ENCODE measurements at regions not wholly inside any gene's neighbourhood (a gene's known extent, or its start where the extent isn't known, plus 50 kb on each side); places are given as distances from the start of the nearest gene placed in this dataset.

DNA sequence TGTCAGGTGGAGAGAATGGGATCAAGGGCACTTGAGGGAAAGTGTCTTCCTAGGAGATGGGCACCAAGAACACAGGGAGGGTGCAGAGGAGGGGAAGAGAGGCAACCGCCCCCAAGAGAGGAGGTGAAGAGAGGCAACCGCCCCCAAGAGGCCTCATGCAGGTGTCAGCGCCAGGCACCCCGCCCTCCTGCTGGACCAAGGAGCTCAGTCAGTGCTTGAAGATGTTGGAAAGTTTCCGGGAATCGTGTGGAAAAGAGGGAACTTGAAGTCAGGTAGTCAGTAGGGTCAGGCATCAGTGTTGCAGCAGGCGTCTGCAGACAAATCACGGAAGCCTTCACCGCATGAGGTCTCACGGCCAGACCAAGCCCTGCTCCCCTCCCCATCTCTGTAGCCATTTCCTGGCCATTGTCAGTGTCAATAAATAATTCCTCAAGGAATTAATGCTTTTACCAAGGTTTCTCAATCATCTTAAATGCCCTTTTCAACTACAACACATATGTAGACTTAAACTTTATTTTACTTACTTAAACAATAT is 353.1 kb downstream of the EIPR1 start:
- Histone ChIP-seq H4K8ac (ENCODE audit: low read depth, low read length) (no peak overlapping the region), H3K4me2 (ENCODE audit: low read length) (no peak overlapping the region), H2BK5ac (ENCODE audit: low read length) (no peak overlapping the region), H3K4me3 (ENCODE audit: low read length) (no peak overlapping the region), H2AK5ac (ENCODE audit: low read length) (no peak overlapping the region), H3K9ac (ENCODE audit: low read length) (no peak overlapping the region), H3K79me1 (ENCODE audit: low read length) (no peaks in the 10 kb centered on the region), H3K18ac (ENCODE audit: low read length) (no peak overlapping the region), H3K27ac (ENCODE audit: low read depth, low read length) (no peak overlapping the region), H2BK15ac (replicated peaks; ENCODE audit: low read depth) (no peak overlapping the region), H3K36me3 (ENCODE audit: control insufficient read depth, insufficient read depth, low read length) (no peaks in the 10 kb centered on the region), H4K5ac (ENCODE audit: low read length) (no peak overlapping the region), H3K27me3 (ENCODE audit: insufficient read depth, low read length, poor library complexity) (no peaks in the 10 kb centered on the region), H2BK120ac (ENCODE audit: low read depth, low read length) (no peak overlapping the region), H3K4me1 (ENCODE audit: control insufficient read depth, low read depth, low read length) (no peaks in the 10 kb centered on the region), H3K23ac (ENCODE audit: low read length) (no peak overlapping the region), H3K56ac (ENCODE audit: low read length) (no peak overlapping the region), H3K4ac (ENCODE audit: low read depth, low read length) (no peak overlapping the region), H3K79me2 (ENCODE audit: control insufficient read depth, insufficient read depth, low read length) (no peaks in the 10 kb centered on the region)
- WGBS (ENCODE audit: extremely low coverage, insufficient coverage, low lambda C conversion rate): no CpG with 5 or more reads among the region's 10 CpGs
- DNase-seq: peak; percentile 39

DNA sequence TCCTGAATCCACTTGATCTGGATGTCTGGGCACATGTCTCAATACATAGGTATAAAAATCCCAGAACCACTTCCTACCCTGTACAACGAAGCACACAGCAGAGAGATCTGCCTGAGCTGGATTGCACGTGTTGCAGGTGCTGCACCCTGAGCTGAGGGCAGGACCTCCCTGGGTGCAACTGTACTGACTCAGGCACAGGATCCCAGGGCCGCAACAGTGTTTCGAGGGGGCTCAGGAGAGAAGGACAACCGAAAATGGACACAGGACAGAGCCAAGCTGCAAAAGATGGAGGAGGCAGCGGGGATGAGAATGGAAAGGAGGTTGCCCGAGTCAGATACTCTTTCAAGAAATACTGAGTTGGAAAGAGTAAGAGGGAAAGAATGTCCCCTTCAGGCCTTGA is 354.1 kb downstream of the EIPR1 start:
- Histone ChIP-seq H3K18ac (ENCODE audit: low read length) (no peak overlapping the region), H2AK5ac (ENCODE audit: low read length) (no peak overlapping the region), H4K5ac (ENCODE audit: low read length) (no peak overlapping the region), H3K4me3 (ENCODE audit: low read length) (no peak overlapping the region), H3K9ac (ENCODE audit: low read length) (no peak overlapping the region), H3K4ac (ENCODE audit: low read depth, low read length) (no peak overlapping the region), H2BK120ac (ENCODE audit: low read depth, low read length) (no peak overlapping the region), H4K8ac (ENCODE audit: low read depth, low read length) (no peak overlapping the region), H3K79me1 (ENCODE audit: low read length) (no peaks in the 10 kb centered on the region), H3K36me3 (ENCODE audit: control insufficient read depth, insufficient read depth, low read length) (no peaks in the 10 kb centered on the region), H3K27ac (ENCODE audit: low read depth, low read length) (no peak overlapping the region), H2BK5ac (ENCODE audit: low read length) (no peak overlapping the region), H2BK15ac (replicated peaks; ENCODE audit: low read depth) (no peak overlapping the region), H3K79me2 (ENCODE audit: control insufficient read depth, insufficient read depth, low read length) (no peaks in the 10 kb centered on the region), H3K27me3 (ENCODE audit: insufficient read depth, low read length, poor library complexity) (no peaks in the 10 kb centered on the region), H3K23ac (ENCODE audit: low read length) (no peak overlapping the region), H3K4me2 (ENCODE audit: low read length) (no peak overlapping the region), H3K4me1 (ENCODE audit: control insufficient read depth, low read depth, low read length) (no peaks in the 10 kb centered on the region), H3K56ac (ENCODE audit: low read length) (no peak overlapping the region)
- WGBS (ENCODE audit: extremely low coverage, insufficient coverage, low lambda C conversion rate): no CpG with 5 or more reads among the region's 7 CpGs
- no peak for DNase-seq

DNA sequence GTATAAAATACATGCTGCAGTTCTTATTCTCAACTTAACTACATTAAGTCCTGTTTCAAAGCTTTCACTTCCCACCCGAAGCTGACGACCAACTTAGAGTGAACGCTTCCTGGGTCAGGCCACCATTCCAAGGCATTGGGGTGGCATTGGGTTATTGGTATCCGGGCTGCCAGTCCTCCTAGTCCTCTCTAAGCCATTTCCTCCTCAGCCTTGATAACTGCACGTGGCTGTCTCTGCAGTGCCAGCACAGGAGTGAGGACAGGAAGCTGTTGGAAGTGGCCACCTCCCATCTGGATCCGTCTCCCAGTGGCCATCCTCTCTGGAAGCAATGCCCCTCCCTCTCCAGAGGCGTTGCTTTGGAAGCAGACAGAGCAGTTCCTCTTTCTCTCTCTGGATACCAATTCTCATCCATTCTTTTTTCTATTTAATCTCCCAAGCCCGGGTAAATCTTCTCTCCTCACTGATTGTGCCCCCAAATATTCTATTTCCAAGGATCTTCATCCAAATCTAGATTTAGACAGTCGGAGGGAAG is 354.7 kb downstream of the EIPR1 start:
- H3K79me1 ChIP-seq (ENCODE audit: low read length): no peaks in the 10 kb centered on the region
- no peaks in the 10 kb centered on the region for H3K4me1 ChIP-seq (ENCODE audit: control insufficient read depth, low read depth, low read length)
- H2BK5ac ChIP-seq (ENCODE audit: low read length): no peak overlapping the region
- H4K5ac ChIP-seq (ENCODE audit: low read length): no peak overlapping the region
- H2AK5ac ChIP-seq (ENCODE audit: low read length): no peak overlapping the region
- H3K56ac ChIP-seq (ENCODE audit: low read length): no peak overlapping the region
- H4K8ac ChIP-seq (ENCODE audit: low read depth, low read length): no peak overlapping the region
- no peaks in the 10 kb centered on the region for H3K36me3 ChIP-seq (ENCODE audit: control insufficient read depth, insufficient read depth, low read length)
- no peak for DNase-seq
- no peak overlapping the region for H2BK120ac ChIP-seq (ENCODE audit: low read depth, low read length)
- WGBS (ENCODE audit: extremely low coverage, insufficient coverage, low lambda C conversion rate): no CpG with 5 or more reads among the region's 9 CpGs
- H3K4ac ChIP-seq (ENCODE audit: low read depth, low read length): no peak overlapping the region
- no peaks in the 10 kb centered on the region for H3K27me3 ChIP-seq (ENCODE audit: insufficient read depth, low read length, poor library complexity)
- no peak overlapping the region for H3K9ac ChIP-seq (ENCODE audit: low read length)
- H3K4me2 ChIP-seq (ENCODE audit: low read length): no peak overlapping the region
- no peak overlapping the region for H3K27ac ChIP-seq (ENCODE audit: low read depth, low read length)
- H2BK15ac ChIP-seq (replicated peaks; ENCODE audit: low read depth): no peak overlapping the region
- H3K18ac ChIP-seq (ENCODE audit: low read length): no peak overlapping the region
- no peak overlapping the region for H3K4me3 ChIP-seq (ENCODE audit: low read length)
- no peaks in the 10 kb centered on the region for H3K79me2 ChIP-seq (ENCODE audit: control insufficient read depth, insufficient read depth, low read length)
- no peak overlapping the region for H3K23ac ChIP-seq (ENCODE audit: low read length)

GRCh38 chr2:3021720-3022119 is 355.9 kb downstream of the EIPR1 start:
- Histone ChIP-seq H3K4me1 (ENCODE audit: control insufficient read depth, low read depth, low read length) (no peaks in the 10 kb centered on the region), H3K36me3 (ENCODE audit: control insufficient read depth, insufficient read depth, low read length) (no peaks in the 10 kb centered on the region), H3K9ac (ENCODE audit: low read length) (no peak overlapping the region), H3K27me3 (ENCODE audit: insufficient read depth, low read length, poor library complexity) (no peaks in the 10 kb centered on the region), H2BK15ac (replicated peaks; ENCODE audit: low read depth) (no peak overlapping the region), H4K8ac (ENCODE audit: low read depth, low read length) (no peak overlapping the region), H2BK120ac (ENCODE audit: low read depth, low read length) (no peak overlapping the region), H3K56ac (ENCODE audit: low read length) (no peak overlapping the region), H3K4me2 (ENCODE audit: low read length) (no peak overlapping the region), H3K79me1 (ENCODE audit: low read length) (no peaks in the 10 kb centered on the region), H2BK5ac (ENCODE audit: low read length) (no peak overlapping the region), H3K79me2 (ENCODE audit: control insufficient read depth, insufficient read depth, low read length) (no peaks in the 10 kb centered on the region), H3K27ac (ENCODE audit: low read depth, low read length) (no peak overlapping the region), H4K5ac (ENCODE audit: low read length) (no peak overlapping the region), H3K18ac (ENCODE audit: low read length) (no peak overlapping the region), H3K4me3 (ENCODE audit: low read length) (no peak overlapping the region), H2AK5ac (ENCODE audit: low read length) (no peak overlapping the region), H3K23ac (ENCODE audit: low read length) (no peak overlapping the region), H3K4ac (ENCODE audit: low read depth, low read length) (no peak overlapping the region)
- no CpG with 5 or more reads among the region's 8 CpGs for WGBS (ENCODE audit: extremely low coverage, insufficient coverage, low lambda C conversion rate)
- DNase-seq: no peak

- no peaks in the 10 kb centered on the region for H3K79me2 ChIP-seq (ENCODE audit: control insufficient read depth, insufficient read depth, low read length)
- no peak overlapping the region for H3K18ac ChIP-seq (ENCODE audit: low read length)
- no peak overlapping the region for H4K5ac ChIP-seq (ENCODE audit: low read length)
- no peaks in the 10 kb centered on the region for H3K4me1 ChIP-seq (ENCODE audit: control insufficient read depth, low read depth, low read length)
- no peak overlapping the region for H3K4me3 ChIP-seq (ENCODE audit: low read length)
- no peak overlapping the region for H3K4ac ChIP-seq (ENCODE audit: low read depth, low read length)
- no peak overlapping the region for H2AK5ac ChIP-seq (ENCODE audit: low read length)
- H2BK5ac ChIP-seq (ENCODE audit: low read length): no peak overlapping the region
- no peak overlapping the region for H3K23ac ChIP-seq (ENCODE audit: low read length)
- no peak overlapping the region for H3K56ac ChIP-seq (ENCODE audit: low read length)
- no peaks in the 10 kb centered on the region for H3K36me3 ChIP-seq (ENCODE audit: control insufficient read depth, insufficient read depth, low read length)
- no peak overlapping the region for H4K8ac ChIP-seq (ENCODE audit: low read depth, low read length)
- H3K27me3 ChIP-seq (ENCODE audit: insufficient read depth, low read length, poor library complexity): no peaks in the 10 kb centered on the region
- no peaks in the 10 kb centered on the region for H3K79me1 ChIP-seq (ENCODE audit: low read length)
- no peak overlapping the region for H3K4me2 ChIP-seq (ENCODE audit: low read length)
- no peak for DNase-seq
- no CpG with 5 or more reads among the region's 4 CpGs for WGBS (ENCODE audit: extremely low coverage, insufficient coverage, low lambda C conversion rate)
- H3K27ac ChIP-seq (ENCODE audit: low read depth, low read length): no peak overlapping the region
- no peak overlapping the region for H2BK15ac ChIP-seq (replicated peaks; ENCODE audit: low read depth)
- no peak overlapping the region for H2BK120ac ChIP-seq (ENCODE audit: low read depth, low read length)
- H3K9ac ChIP-seq (ENCODE audit: low read length): no peak overlapping the region
These were observed 367.6 kb downstream of the EIPR1 start for GRCh38 chr2:3010001-3010400.

DNA sequence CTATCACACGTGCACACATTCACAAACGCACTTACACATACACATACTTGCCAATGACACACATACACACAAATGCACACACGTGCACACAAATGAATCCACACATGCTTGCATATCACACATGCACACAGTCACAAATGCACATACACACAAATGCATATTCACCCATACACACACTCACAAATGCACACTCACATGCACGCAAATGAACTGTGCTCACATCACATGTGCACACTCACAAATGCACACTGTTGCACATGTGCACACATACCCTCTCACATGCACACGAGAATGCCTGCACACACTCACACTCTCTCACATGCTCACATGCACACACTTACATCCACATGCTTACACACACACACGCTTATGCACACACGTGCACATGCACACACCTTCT is 368.1 kb downstream of the EIPR1 start:
- Histone ChIP-seq H3K79me2 (ENCODE audit: control insufficient read depth, insufficient read depth, low read length) (no peaks in the 10 kb centered on the region), H3K4ac (ENCODE audit: low read depth, low read length) (no peak overlapping the region), H3K4me1 (ENCODE audit: control insufficient read depth, low read depth, low read length) (no peaks in the 10 kb centered on the region), H3K56ac (ENCODE audit: low read length) (no peak overlapping the region), H3K79me1 (ENCODE audit: low read length) (no peaks in the 10 kb centered on the region), H2BK5ac (ENCODE audit: low read length) (no peak overlapping the region), H3K18ac (ENCODE audit: low read length) (no peak overlapping the region), H3K9ac (ENCODE audit: low read length) (no peak overlapping the region), H2AK5ac (ENCODE audit: low read length) (no peak overlapping the region), H4K8ac (ENCODE audit: low read depth, low read length) (no peak overlapping the region), H3K36me3 (ENCODE audit: control insufficient read depth, insufficient read depth, low read length) (no peaks in the 10 kb centered on the region), H4K5ac (ENCODE audit: low read length) (no peak overlapping the region), H3K4me2 (ENCODE audit: low read length) (no peak overlapping the region), H3K4me3 (ENCODE audit: low read length) (no peak overlapping the region), H2BK15ac (replicated peaks; ENCODE audit: low read depth) (no peak overlapping the region), H3K27ac (ENCODE audit: low read depth, low read length) (no peak overlapping the region), H3K27me3 (ENCODE audit: insufficient read depth, low read length, poor library complexity) (no peaks in the 10 kb centered on the region), H2BK120ac (ENCODE audit: low read depth, low read length) (no peak overlapping the region), H3K23ac (ENCODE audit: low read length) (no peak overlapping the region)
- no CpG with 5 or more reads among the region's 7 CpGs for WGBS (ENCODE audit: extremely low coverage, insufficient coverage, low lambda C conversion rate)
- no peak for DNase-seq

Data from mesendoderm (in vitro differentiated cells).